ENCODE measurements at regions not wholly inside any gene's neighbourhood (a gene's known extent, or its start where the extent isn't known, plus 50 kb on each side); places are given as distances from the start of the nearest gene placed in this dataset.

GRCh38 chr7:54908760-54909438 lies 109.9 kb upstream of the EGFR start:
- ATAC-seq (no peak), DNase-seq (no peak)
- H3K27ac ChIP-seq, result no peak overlapping the region
- H3K4me1 ChIP-seq, result no peaks in the 10 kb centered on the region
- intact Hi-C loops (cut with DNase I), result no loop called here
- TF ChIP-seq CTCF (IDR thresholded peaks at IDR 0.05), result no peak
- H3K4me3 ChIP-seq, result no peak overlapping the region
- peaks cover 0 to 2% of the 10 kb centered on the region in 2 donors for H3K9me3 ChIP-seq
- H3K27me3 ChIP-seq, result no peaks in the 10 kb centered on the region
- no peaks in the 10 kb centered on the region for H3K36me3 ChIP-seq

GRCh38 chr7:54915870-54916598 lies 102.8 kb upstream of the EGFR start:
- Histone ChIP-seq H3K27me3 (no peaks in the 10 kb centered on the region), H3K9me3 (no peaks in the 10 kb centered on the region), H3K4me3 (no peak overlapping the region), H3K4me1 (no peaks in the 10 kb centered on the region), H3K36me3 (no peaks in the 10 kb centered on the region), H3K27ac (no peak overlapping the region)
- intact Hi-C loops (cut with DNase I), result no loop called here
- no peak for TF ChIP-seq CTCF (IDR thresholded peaks at IDR 0.05)
- DNase-seq (no peak), ATAC-seq (no peak)

GRCh38 chr7:54917613-54918391 lies 101.0 kb upstream of the EGFR start:
- Histone ChIP-seq H3K4me1 (no peaks in the 10 kb centered on the region), H3K36me3 (no peaks in the 10 kb centered on the region), H3K4me3 (no peak overlapping the region), H3K27ac (no peak overlapping the region), H3K27me3 (no peaks in the 10 kb centered on the region), H3K9me3 (no peaks in the 10 kb centered on the region)
- intact Hi-C loops (cut with DNase I), result no loop called here
- DNase-seq (no peak), ATAC-seq (no peak)
- TF ChIP-seq CTCF (IDR thresholded peaks at IDR 0.05), result no peak

GRCh38 chr7:54921116-54921515 lies 97.7 kb upstream of the EGFR start:
- no peaks in the 10 kb centered on the region for H3K36me3 ChIP-seq
- intact Hi-C loops (cut with DNase I), result no loop called here
- TF ChIP-seq CTCF (IDR thresholded peaks at IDR 0.05), result no peak
- DNase-seq, result no peak
- no peaks in the 10 kb centered on the region for H3K27me3 ChIP-seq
- H3K4me1 ChIP-seq, result no peaks in the 10 kb centered on the region
- peaks cover 0 to 4% of the 10 kb centered on the region in 2 donors for H3K9me3 ChIP-seq
- H3K27ac ChIP-seq, result no peak overlapping the region
- ATAC-seq, result no peak
- H3K4me3 ChIP-seq, result no peak overlapping the region

GRCh38 chr7:54931532-54931931 lies 87.3 kb upstream of the EGFR start:
- no peaks in the 10 kb centered on the region for H3K36me3 ChIP-seq
- ATAC-seq (no peak), DNase-seq (no peak)
- no peak for TF ChIP-seq CTCF (IDR thresholded peaks at IDR 0.05)
- peaks cover 0 to 6% of the 10 kb centered on the region in 2 donors for H3K9me3 ChIP-seq
- H3K27me3 ChIP-seq, result peaks cover 0 to 7% of the 10 kb centered on the region in 2 donors
- intact Hi-C loops (cut with DNase I), result no loop called here
- no peaks in the 10 kb centered on the region for H3K4me1 ChIP-seq
- no peak overlapping the region for H3K27ac ChIP-seq
- H3K4me3 ChIP-seq, result no peak overlapping the region
